ENCODE measurements at regions not wholly inside any gene's neighbourhood (a gene's known extent, or its start where the extent isn't known, plus 50 kb on each side); places are given as distances from the start of the nearest gene placed in this dataset.
A peak's percentile ranks its signal among the peaks of the same experiment; 100 is the strongest.
"Not testable (repeated sequence)": the region's sequence is repeated elsewhere in the genome, so short reads cannot be mapped to it uniquely, and the experiment has no call there.

- H3K9me3 ChIP-seq (ENCODE audit: control insufficient read depth, low read length); DNase-seq (ENCODE audit: low read depth); H3K4me3 ChIP-seq (ENCODE audit: low read length); H3K4me1 ChIP-seq (ENCODE audit: control insufficient read depth, insufficient read depth, low read length); H3K36me3 ChIP-seq (ENCODE audit: control insufficient read depth, insufficient read depth, low read length, severe bottlenecking); H3K27me3 ChIP-seq (replicated peaks; ENCODE audit: control insufficient read depth, insufficient read depth, low read length); H3K9ac ChIP-seq (ENCODE audit: low read length): not testable (repeated sequence)
Observed at GRCh38 chr12:89053817-89054216, 298.5 kb downstream of the DUSP6 start.

GRCh38 chr12:89051065-89051677 lies 301.1 kb downstream of the DUSP6 start:
- peak; percentile 87 for DNase-seq (ENCODE audit: low read depth)
- H3K4me3 ChIP-seq (ENCODE audit: low read length) = no peak overlapping the region
- peaks cover 6% of the 10 kb centered on the region for H3K4me1 ChIP-seq (ENCODE audit: control insufficient read depth, insufficient read depth, low read length)
- H3K9me3 ChIP-seq (ENCODE audit: control insufficient read depth, low read length) = peaks cover 6% of the 10 kb centered on the region
- peak overlapping the region; percentile 2 for H3K9ac ChIP-seq (ENCODE audit: low read length)
- no peaks in the 10 kb centered on the region for H3K36me3 ChIP-seq (ENCODE audit: control insufficient read depth, insufficient read depth, low read length, severe bottlenecking)
- H3K27me3 ChIP-seq (replicated peaks; ENCODE audit: control insufficient read depth, insufficient read depth, low read length) = no peaks in the 10 kb centered on the region

GRCh38 chr12:89047856-89048418 lies 304.4 kb downstream of the DUSP6 start:
- no peak overlapping the region for H3K9ac ChIP-seq (ENCODE audit: low read length)
- H3K36me3 ChIP-seq (ENCODE audit: control insufficient read depth, insufficient read depth, low read length, severe bottlenecking) = no peaks in the 10 kb centered on the region
- peaks cover under 1% of the 10 kb centered on the region for H3K9me3 ChIP-seq (ENCODE audit: control insufficient read depth, low read length)
- DNase-seq (ENCODE audit: low read depth) = no peak
- no peaks in the 10 kb centered on the region for H3K27me3 ChIP-seq (replicated peaks; ENCODE audit: control insufficient read depth, insufficient read depth, low read length)
- peaks cover 6% of the 10 kb centered on the region for H3K4me1 ChIP-seq (ENCODE audit: control insufficient read depth, insufficient read depth, low read length)
- no peak overlapping the region for H3K4me3 ChIP-seq (ENCODE audit: low read length)

GRCh38 chr12:89041078-89041477 lies 311.2 kb downstream of the DUSP6 start:
- Histone ChIP-seq H3K4me3 (ENCODE audit: low read length) (no peak overlapping the region), H3K9ac (ENCODE audit: low read length) (no peak overlapping the region), H3K9me3 (ENCODE audit: control insufficient read depth, low read length) (no peaks in the 10 kb centered on the region), H3K4me1 (ENCODE audit: control insufficient read depth, insufficient read depth, low read length) (no peaks in the 10 kb centered on the region), H3K36me3 (ENCODE audit: control insufficient read depth, insufficient read depth, low read length, severe bottlenecking) (no peaks in the 10 kb centered on the region), H3K27me3 (replicated peaks; ENCODE audit: control insufficient read depth, insufficient read depth, low read length) (no peaks in the 10 kb centered on the region)
- DNase-seq (ENCODE audit: low read depth) = no peak

- no peaks in the 10 kb centered on the region for H3K27me3 ChIP-seq (replicated peaks; ENCODE audit: control insufficient read depth, insufficient read depth, low read length)
- H3K9me3 ChIP-seq (ENCODE audit: control insufficient read depth, low read length) = no peaks in the 10 kb centered on the region
- no peaks in the 10 kb centered on the region for H3K36me3 ChIP-seq (ENCODE audit: control insufficient read depth, insufficient read depth, low read length, severe bottlenecking)
- peak; percentile 23 for DNase-seq (ENCODE audit: low read depth)
- no peak overlapping the region for H3K9ac ChIP-seq (ENCODE audit: low read length)
- H3K4me1 ChIP-seq (ENCODE audit: control insufficient read depth, insufficient read depth, low read length) = no peaks in the 10 kb centered on the region
- H3K4me3 ChIP-seq (ENCODE audit: low read length) = no peak overlapping the region
Observed at GRCh38 chr12:89040146-89040964, 311.9 kb downstream of the DUSP6 start.

GRCh38 chr12:89038831-89039512 lies 313.3 kb downstream of the DUSP6 start:
- Histone ChIP-seq H3K27me3 (replicated peaks; ENCODE audit: control insufficient read depth, insufficient read depth, low read length) (no peaks in the 10 kb centered on the region), H3K4me1 (ENCODE audit: control insufficient read depth, insufficient read depth, low read length) (no peaks in the 10 kb centered on the region), H3K9me3 (ENCODE audit: control insufficient read depth, low read length) (no peaks in the 10 kb centered on the region), H3K4me3 (ENCODE audit: low read length) (no peak overlapping the region), H3K9ac (ENCODE audit: low read length) (no peak overlapping the region), H3K36me3 (ENCODE audit: control insufficient read depth, insufficient read depth, low read length, severe bottlenecking) (no peaks in the 10 kb centered on the region)
- DNase-seq (ENCODE audit: low read depth) = no peak

GRCh38 chr12:89033062-89033461 lies 319.2 kb downstream of the DUSP6 start:
- Histone ChIP-seq H3K9me3 (ENCODE audit: control insufficient read depth, low read length) (no peaks in the 10 kb centered on the region), H3K4me1 (ENCODE audit: control insufficient read depth, insufficient read depth, low read length) (peaks cover 2% of the 10 kb centered on the region), H3K4me3 (ENCODE audit: low read length) (no peak overlapping the region), H3K9ac (ENCODE audit: low read length) (no peak overlapping the region), H3K27me3 (replicated peaks; ENCODE audit: control insufficient read depth, insufficient read depth, low read length) (no peaks in the 10 kb centered on the region), H3K36me3 (ENCODE audit: control insufficient read depth, insufficient read depth, low read length, severe bottlenecking) (no peaks in the 10 kb centered on the region)
- DNase-seq (ENCODE audit: low read depth) = no peak

GRCh38 chr12:89029961-89030360 lies 322.3 kb downstream of the DUSP6 start:
- no peak overlapping the region for H3K4me3 ChIP-seq (ENCODE audit: low read length)

GRCh38 chr12:89024580-89024979 lies 327.7 kb downstream of the DUSP6 start:
- Histone ChIP-seq H3K36me3 (ENCODE audit: control insufficient read depth, insufficient read depth, low read length, severe bottlenecking) (no peaks in the 10 kb centered on the region), H3K9ac (ENCODE audit: low read length) (no peak overlapping the region), H3K27me3 (replicated peaks; ENCODE audit: control insufficient read depth, insufficient read depth, low read length) (no peaks in the 10 kb centered on the region), H3K4me3 (ENCODE audit: low read length) (no peak overlapping the region), H3K4me1 (ENCODE audit: control insufficient read depth, insufficient read depth, low read length) (peaks cover under 1% of the 10 kb centered on the region), H3K9me3 (ENCODE audit: control insufficient read depth, low read length) (no peaks in the 10 kb centered on the region)
- DNase-seq (ENCODE audit: low read depth) = no peak

More at GRCh38 chr12:89029961-89030360, 322.3 kb downstream of the DUSP6 start:
- Histone ChIP-seq H3K4me1 (ENCODE audit: control insufficient read depth, insufficient read depth, low read length) (peaks cover 2% of the 10 kb centered on the region), H3K9ac (ENCODE audit: low read length) (no peak overlapping the region), H3K27me3 (replicated peaks; ENCODE audit: control insufficient read depth, insufficient read depth, low read length) (no peaks in the 10 kb centered on the region), H3K36me3 (ENCODE audit: control insufficient read depth, insufficient read depth, low read length, severe bottlenecking) (no peaks in the 10 kb centered on the region), H3K9me3 (ENCODE audit: control insufficient read depth, low read length) (no peaks in the 10 kb centered on the region)
- no peak for DNase-seq (ENCODE audit: low read depth)

- Histone ChIP-seq H3K4me3 (ENCODE audit: low read length) (no peak overlapping the region), H3K27me3 (replicated peaks; ENCODE audit: control insufficient read depth, insufficient read depth, low read length) (no peaks in the 10 kb centered on the region), H3K4me1 (ENCODE audit: control insufficient read depth, insufficient read depth, low read length) (no peaks in the 10 kb centered on the region), H3K9ac (ENCODE audit: low read length) (no peak overlapping the region), H3K9me3 (ENCODE audit: control insufficient read depth, low read length) (no peaks in the 10 kb centered on the region), H3K36me3 (ENCODE audit: control insufficient read depth, insufficient read depth, low read length, severe bottlenecking) (no peaks in the 10 kb centered on the region)
- DNase-seq (ENCODE audit: low read depth) = no peak
Observed at GRCh38 chr12:89023936-89024335, 328.4 kb downstream of the DUSP6 start.

GRCh38 chr12:89020689-89021088 lies 331.6 kb downstream of the DUSP6 start:
- Histone ChIP-seq H3K9ac (ENCODE audit: low read length) (no peak overlapping the region), H3K9me3 (ENCODE audit: control insufficient read depth, low read length) (no peaks in the 10 kb centered on the region), H3K4me1 (ENCODE audit: control insufficient read depth, insufficient read depth, low read length) (peaks cover 3% of the 10 kb centered on the region), H3K36me3 (ENCODE audit: control insufficient read depth, insufficient read depth, low read length, severe bottlenecking) (no peaks in the 10 kb centered on the region), H3K27me3 (replicated peaks; ENCODE audit: control insufficient read depth, insufficient read depth, low read length) (no peaks in the 10 kb centered on the region), H3K4me3 (ENCODE audit: low read length) (no peak overlapping the region)
- DNase-seq (ENCODE audit: low read depth) = no peak

Measured in adipocyte (in vitro differentiated cells).